Fibroblast of skin of abdomen (primary cell): ENCODE measurements at regions not wholly inside any gene's neighbourhood (a gene's known extent, or its start where the extent isn't known, plus 50 kb on each side); places are given as distances from the start of the nearest gene placed in this dataset.

Source experiments
- DNase-seq: peaks from one replicate; pipeline ENCODE4 v3.0.0-alpha.2; 2013

GRCh38 chr6:15796844-15797243, 134.0 kb upstream of the DTNBP1 start:
- no peak for DNase-seq

- no peak for DNase-seq
Observed at GRCh38 chr6:15796130-15796771, 133.4 kb upstream of the DTNBP1 start.

GRCh38 chr6:15793826-15794225, 131.0 kb upstream of the DTNBP1 start:
- no peak for DNase-seq

DNA sequence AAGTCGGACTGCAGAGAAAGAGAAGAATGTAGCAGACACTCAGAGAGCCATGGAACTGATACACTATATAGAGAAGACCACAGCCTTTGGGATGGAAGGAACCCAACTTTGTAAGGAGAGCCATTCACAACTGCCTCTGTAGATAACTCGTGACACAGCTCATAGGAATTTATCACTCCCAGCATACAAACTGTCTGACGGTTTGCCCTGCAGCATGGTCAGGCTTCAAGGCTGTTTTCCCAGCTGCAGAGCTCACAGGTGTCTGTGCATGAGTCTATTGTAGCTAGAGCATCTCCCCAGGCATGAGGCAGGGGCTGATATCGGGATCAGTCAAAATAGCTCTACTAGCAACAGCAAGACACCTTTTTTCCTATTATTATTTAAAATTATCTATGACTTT, 130.5 kb upstream of the DTNBP1 start:
- DNase-seq: peak; percentile 80

- no peak for DNase-seq
Observed at GRCh38 chr6:15792842-15793241, 130.0 kb upstream of the DTNBP1 start.

DNA sequence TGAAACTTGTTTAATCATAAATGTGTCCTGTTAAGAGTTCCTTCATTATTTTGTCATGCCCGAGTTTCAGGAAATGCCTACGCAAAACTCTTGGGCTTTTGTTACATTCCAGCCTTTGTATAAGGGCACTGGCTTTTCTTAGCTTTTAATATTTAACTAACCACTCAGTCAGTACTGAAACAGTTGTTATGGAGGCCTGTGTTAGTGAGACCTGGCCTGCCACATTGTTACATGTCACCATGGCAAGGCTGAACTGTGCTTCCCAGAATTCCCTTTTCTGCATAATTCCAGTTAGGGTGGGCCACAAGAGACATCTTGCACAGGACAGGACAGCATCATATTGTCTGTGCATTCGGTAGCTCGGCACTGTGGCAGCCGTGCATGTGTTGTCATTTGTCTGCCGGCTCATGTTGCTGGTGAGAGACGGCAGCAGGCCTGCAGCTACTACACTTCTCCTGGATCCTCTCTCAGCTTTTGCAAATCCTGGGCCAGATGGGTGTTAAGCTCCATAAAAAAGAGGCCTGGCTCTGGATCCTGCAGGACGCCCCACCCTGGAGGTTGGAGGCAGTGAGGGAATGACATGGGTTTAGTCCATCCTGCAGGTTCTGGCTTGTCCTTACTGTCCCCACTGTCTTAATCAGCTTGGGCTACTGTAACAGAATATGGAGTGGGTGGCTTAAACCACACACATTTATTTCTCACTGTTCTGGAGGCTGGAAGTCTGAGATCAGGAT, 128.8 kb upstream of the DTNBP1 start:
- DNase-seq: no peak

GRCh38 chr6:15790116-15790515, 127.3 kb upstream of the DTNBP1 start:
- no peak for DNase-seq

DNA sequence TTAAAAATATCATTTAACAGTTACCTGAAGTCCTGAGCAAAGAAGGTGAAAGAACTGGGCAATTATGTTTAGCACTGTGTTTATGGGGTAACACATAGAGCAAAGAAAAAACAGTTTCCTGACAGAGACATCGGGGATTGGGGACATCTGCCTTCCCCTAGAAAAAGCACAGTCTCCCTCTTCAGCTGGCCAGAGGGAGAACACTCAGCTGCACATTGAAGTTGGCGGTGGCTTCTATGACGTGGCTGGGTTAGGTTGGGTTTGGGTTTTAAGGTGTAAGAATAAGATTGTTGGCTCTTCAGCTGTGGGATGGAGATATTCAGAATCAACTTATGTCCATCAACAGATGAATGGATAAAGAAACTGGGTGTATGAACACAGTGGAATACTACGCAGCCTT, 124.0 kb upstream of the DTNBP1 start:
- DNase-seq: no peak

DNA sequence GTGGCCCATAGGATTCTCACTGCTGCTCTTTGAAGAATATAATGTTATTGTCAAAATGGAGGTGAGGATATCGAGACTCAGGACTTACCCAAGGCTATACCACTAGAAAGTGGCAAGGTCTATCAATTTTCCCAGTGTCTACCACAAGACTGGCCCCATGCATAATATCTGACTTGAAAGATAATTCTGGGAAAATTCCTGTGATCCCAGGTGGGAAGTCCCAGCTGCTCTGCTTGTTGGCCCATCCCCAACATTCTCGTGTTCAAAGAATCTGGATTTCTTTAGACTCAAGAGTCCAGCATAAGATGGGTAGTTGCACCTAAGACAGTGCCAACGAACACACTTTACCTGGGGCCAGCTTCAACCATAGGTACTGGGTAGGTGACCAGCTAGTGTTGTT, 120.7 kb upstream of the DTNBP1 start:
- no peak for DNase-seq

GRCh38 chr6:15781890-15782289, 119.1 kb upstream of the DTNBP1 start:
- DNase-seq: no peak

DNA sequence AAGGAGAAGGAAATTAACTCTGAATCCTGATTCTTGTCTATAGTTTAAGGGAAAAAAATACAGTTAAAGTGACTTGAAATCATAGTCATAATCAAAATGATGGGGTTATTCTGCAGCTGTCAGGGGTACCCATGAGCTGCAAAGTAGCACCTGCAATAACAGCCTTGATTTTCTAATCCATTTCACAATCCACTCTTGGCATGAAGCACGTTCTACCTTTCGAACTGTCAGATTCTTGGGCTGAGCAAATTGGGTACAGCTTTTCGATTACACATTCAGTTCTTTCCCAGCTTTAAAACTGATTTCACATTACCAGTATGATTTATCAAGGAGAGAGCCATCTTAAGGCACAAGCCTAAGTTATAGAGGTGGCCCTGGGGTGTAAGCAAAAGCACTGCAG, 118.5 kb upstream of the DTNBP1 start:
- DNase-seq: no peak

DNA sequence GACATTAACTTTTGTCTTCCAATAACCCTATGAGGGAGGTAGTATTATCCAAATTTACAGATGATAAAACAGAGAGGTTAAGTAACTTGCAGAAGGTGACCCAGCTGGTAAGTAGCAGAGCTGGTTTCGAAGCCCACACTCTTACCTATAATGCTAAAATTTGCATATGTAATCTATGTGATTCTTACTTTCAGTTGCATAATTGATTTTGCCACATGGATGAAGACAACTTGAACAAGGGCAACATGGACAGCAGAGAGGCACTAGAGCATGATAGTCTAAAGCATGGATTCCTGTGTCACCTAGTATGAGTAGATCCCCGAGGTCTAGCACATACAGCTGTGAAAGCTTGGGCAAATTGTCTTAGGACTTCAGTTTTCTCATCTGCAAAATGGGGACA, 117.6 kb upstream of the DTNBP1 start:
- no peak for DNase-seq

DNA sequence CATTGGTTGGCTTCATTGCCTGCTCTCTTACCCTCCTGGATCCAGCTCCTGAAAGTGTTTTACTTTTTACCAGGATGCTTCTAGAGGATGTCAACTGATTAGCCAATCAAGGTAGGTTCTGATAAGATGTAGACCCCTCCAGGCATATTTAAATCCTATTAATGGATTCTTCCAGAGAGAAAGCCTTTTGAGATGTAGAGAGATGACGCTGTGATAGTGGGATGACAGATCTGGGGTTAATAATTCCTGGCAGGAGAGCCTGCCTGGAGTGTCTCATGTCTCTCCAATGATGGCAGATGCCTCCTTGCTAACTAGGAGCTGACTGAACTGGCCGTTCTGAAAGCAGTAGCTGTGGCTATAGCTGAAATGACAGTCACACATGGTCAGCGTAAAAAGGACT, 116.9 kb upstream of the DTNBP1 start:
- no peak for DNase-seq

- DNase-seq: no peak
Observed at GRCh38 chr6:15776458-15776980, 113.7 kb upstream of the DTNBP1 start.

DNA sequence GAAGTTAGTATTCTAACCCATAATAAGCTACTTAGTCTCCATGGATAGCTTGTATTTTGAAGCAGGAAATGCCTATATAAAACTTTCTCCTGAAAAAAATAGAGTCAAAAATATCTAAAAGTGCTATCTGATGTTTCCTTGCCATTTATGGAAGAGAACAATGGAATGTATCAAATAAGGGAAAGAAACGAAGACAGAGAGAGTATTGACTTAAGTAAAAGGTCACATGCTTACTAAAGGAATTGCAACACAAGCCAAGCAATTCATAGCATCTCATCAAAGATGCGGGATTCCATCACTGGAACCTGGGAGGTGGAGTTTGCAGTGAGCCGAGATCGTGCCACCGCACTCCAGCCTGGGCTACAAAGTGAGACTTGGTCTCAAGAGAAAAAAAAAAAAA, 112.9 kb upstream of the DTNBP1 start:
- no peak for DNase-seq

GRCh38 chr6:15775076-15775634, 112.3 kb upstream of the DTNBP1 start:
- no peak for DNase-seq

DNA sequence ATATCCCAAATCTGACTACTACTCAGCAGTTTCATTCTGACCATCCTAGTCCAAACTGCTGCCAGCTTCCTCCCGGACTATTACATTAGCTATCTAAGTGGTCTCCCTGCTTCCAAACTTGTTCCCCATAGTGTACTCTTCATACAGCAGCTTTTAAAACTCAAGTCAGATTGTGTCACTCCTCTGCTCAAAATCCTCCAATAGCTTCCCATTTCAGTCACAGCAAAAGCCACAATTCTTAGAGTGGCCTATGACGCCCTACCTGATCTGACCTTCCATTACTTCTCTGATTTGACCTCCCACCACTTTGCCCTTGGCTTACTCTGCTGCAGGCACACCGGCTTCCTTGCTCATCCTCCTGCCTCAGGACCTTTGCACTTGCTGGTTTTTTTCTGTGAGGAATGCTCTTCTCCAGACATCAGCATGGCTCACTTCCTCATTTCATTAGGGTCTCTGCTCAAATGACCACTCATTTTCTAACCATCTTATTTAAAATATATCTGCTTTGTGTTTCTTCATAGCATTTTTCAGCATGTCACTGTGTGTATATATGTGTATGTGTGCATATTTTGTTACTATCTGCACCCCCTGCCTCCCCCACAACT, 111.1 kb upstream of the DTNBP1 start:
- no peak for DNase-seq

- DNase-seq: peak; percentile 49
Observed at GRCh38 chr6:15770347-15771143, 107.7 kb upstream of the DTNBP1 start.

- peak; percentile 12 for DNase-seq
Observed at GRCh38 chr6:15769511-15770018, 106.7 kb upstream of the DTNBP1 start.

GRCh38 chr6:15768999-15769398, 106.2 kb upstream of the DTNBP1 start:
- no peak for DNase-seq

- DNase-seq: peak; percentile 72
Observed at GRCh38 chr6:15763837-15764236, 101.0 kb upstream of the DTNBP1 start.

GRCh38 chr6:15763364-15763763, 100.5 kb upstream of the DTNBP1 start:
- peak; percentile 46 for DNase-seq
